GM23338 (cell line): ENCODE measurements at regions not wholly inside any gene's neighbourhood (a gene's known extent, or its start where the extent isn't known, plus 50 kb on each side); places are given as distances from the start of the nearest gene placed in this dataset.

ENCODE experiments used
- EZH2phosphoT487 ChIP-seq: fragments of 200-600 bp; sonication (generic); IDR thresholded peaks from one replicate; pipeline ENCODE4 v1.8.1; 2018; ENCODE audit warnings: antibody characterized with exemption; ENCODE audit not compliant: unreplicated experiment
- POLR2AphosphoS5 ChIP-seq: IDR thresholded peaks from 2 replicates; pipeline ENCODE4 v1.6.1; 2016; ENCODE audit warnings: antibody characterized with exemption, low read depth
- TF ChIP-seq, protein P1 (sequence below): IDR thresholded peaks from one replicate; pipeline ENCODE4 v1.6.1; 2018; ENCODE audit warnings: antibody characterized with exemption; ENCODE audit not compliant: unreplicated experiment
- TF ChIP-seq, protein P2 (sequence below), 2 experiments: fragments of 200-600 bp in 1 of 2; sonication (generic) in 1 of 2; conservative IDR thresholded peaks; 2 replicates each; pipeline versions ENCODE4 v1.5.1 to v1.6.1; 2016 to 2017; ENCODE audit warnings: antibody characterized with exemption in 2 of 2, low read depth in 2 of 2, mild to moderate bottlenecking in 2 of 2, moderate library complexity in 1 of 2

DNA sequence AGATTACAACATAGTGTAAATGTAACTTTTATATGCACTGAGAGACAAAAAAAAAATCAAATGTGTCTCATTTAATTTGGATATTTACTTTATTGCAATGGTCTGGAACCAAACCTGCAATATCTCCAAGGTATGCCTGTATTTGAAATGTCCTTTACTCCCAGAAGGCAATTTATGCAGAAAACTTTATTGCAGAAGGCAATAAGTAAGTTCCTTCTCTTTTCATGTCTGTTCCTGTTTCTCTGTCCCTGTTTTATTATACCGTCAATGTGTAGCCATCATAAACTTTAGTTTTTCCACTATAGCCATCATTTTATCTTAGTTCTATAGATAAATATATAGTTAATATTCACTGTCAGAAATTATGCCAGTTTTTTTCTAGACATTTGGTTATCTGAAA lies 513.1 kb upstream of the FAM98A start:
- TF ChIP-seq, protein P1, sequence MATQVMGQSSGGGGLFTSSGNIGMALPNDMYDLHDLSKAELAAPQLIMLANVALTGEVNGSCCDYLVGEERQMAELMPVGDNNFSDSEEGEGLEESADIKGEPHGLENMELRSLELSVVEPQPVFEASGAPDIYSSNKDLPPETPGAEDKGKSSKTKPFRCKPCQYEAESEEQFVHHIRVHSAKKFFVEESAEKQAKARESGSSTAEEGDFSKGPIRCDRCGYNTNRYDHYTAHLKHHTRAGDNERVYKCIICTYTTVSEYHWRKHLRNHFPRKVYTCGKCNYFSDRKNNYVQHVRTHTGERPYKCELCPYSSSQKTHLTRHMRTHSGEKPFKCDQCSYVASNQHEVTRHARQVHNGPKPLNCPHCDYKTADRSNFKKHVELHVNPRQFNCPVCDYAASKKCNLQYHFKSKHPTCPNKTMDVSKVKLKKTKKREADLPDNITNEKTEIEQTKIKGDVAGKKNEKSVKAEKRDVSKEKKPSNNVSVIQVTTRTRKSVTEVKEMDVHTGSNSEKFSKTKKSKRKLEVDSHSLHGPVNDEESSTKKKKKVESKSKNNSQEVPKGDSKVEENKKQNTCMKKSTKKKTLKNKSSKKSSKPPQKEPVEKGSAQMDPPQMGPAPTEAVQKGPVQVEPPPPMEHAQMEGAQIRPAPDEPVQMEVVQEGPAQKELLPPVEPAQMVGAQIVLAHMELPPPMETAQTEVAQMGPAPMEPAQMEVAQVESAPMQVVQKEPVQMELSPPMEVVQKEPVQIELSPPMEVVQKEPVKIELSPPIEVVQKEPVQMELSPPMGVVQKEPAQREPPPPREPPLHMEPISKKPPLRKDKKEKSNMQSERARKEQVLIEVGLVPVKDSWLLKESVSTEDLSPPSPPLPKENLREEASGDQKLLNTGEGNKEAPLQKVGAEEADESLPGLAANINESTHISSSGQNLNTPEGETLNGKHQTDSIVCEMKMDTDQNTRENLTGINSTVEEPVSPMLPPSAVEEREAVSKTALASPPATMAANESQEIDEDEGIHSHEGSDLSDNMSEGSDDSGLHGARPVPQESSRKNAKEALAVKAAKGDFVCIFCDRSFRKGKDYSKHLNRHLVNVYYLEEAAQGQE, result no peak
- TF ChIP-seq POLR2AphosphoS5 (no peak), EZH2phosphoT487 (no peak)
- TF ChIP-seq, protein P2, sequence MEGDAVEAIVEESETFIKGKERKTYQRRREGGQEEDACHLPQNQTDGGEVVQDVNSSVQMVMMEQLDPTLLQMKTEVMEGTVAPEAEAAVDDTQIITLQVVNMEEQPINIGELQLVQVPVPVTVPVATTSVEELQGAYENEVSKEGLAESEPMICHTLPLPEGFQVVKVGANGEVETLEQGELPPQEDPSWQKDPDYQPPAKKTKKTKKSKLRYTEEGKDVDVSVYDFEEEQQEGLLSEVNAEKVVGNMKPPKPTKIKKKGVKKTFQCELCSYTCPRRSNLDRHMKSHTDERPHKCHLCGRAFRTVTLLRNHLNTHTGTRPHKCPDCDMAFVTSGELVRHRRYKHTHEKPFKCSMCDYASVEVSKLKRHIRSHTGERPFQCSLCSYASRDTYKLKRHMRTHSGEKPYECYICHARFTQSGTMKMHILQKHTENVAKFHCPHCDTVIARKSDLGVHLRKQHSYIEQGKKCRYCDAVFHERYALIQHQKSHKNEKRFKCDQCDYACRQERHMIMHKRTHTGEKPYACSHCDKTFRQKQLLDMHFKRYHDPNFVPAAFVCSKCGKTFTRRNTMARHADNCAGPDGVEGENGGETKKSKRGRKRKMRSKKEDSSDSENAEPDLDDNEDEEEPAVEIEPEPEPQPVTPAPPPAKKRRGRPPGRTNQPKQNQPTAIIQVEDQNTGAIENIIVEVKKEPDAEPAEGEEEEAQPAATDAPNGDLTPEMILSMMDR (conservative IDR thresholded peaks at IDR 0.05; ENCODE audit: low read depth in 2 of 2), result no peak
